HG03521 (cell line): ENCODE measurements at regions not wholly inside any gene's neighbourhood (a gene's known extent, or its start where the extent isn't known, plus 50 kb on each side); places are given as distances from the start of the nearest gene placed in this dataset.
"Not testable (repeated sequence)": the region's sequence is repeated elsewhere in the genome, so short reads cannot be mapped to it uniquely, and the experiment has no call there.

Experiments used
- ATAC-seq: cut with Tn5 transposase; IDR thresholded peaks from one replicate; pipeline ENCODE4 v1.9.1; 2021; ENCODE audit warnings: mild to moderate bottlenecking, moderate library complexity; ENCODE audit not compliant: unreplicated experiment

DNA sequence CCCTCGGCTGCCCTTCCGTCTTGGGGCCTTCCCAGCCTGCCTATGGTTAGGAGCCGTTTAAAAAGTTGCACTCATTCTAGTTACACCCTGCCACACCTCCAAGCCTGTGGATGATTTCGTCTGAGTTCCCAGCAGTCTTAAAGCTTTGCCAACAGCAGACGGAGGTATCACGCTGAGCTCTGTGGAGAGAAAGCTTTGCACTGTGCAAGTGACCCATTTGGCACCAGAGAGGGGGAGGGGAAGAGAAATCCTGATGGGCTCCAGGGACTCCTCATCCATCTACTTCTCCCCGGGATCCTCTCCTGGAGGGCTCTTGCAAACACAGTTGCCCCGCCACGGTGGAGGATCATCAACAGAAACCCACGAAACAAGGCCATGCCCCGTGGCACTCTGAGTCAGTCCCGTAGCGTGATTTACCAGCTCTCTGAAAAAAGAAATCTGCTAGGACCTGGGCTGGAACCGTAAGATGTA is 98.8 kb upstream of the CITED2 start:
- ATAC-seq, result no peak

DNA sequence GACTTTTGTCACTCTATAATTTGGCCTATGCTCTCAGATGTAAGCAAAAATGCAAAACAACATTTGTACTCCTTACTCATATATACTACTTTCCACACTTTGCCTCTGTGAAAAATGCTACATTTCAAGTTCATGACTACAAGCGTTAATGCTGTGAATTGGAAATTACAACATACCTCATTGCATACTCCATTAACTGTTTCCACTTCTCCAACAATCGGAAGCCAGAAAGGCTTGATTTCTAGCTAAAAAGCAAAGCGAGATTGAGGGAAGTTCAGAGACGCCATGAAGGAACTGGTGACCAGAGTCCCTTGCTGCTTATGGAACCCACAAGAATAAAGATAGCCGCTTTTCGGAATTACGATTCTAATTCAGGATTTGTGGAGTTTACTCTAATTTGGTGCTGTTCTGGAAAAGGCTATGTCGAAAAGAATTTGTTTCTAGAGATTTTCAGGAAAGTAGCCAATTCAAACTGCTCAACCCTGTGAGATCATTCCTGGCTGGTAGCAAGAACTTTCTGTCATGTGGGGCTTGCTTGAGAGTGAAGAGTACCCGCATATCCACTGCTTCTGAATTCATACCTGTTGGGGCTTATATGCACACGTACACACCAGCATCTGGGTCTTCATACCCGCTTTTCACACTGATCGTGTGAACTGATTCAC is 98.0 kb upstream of the CITED2 start:
- ATAC-seq, result no peak

DNA sequence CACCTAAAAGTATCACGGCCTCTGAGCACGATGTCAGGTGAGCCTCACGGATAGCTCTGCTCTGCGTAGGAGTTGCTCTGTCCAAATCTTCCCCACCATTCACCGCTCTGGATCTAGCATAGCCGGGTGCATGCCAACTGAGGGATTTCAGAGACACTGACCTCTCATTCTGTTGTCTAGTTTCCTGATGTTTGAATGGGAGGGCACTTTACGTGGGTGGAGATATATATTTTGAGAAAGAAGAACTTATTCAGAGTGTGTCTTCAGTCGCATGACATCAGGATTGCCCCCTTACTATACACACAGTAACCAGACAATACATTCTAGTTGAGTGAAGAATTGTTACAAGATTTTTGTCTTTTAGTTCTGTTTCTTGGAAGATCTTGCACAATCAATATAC is 96.5 kb upstream of the CITED2 start:
- no peak for ATAC-seq

DNA sequence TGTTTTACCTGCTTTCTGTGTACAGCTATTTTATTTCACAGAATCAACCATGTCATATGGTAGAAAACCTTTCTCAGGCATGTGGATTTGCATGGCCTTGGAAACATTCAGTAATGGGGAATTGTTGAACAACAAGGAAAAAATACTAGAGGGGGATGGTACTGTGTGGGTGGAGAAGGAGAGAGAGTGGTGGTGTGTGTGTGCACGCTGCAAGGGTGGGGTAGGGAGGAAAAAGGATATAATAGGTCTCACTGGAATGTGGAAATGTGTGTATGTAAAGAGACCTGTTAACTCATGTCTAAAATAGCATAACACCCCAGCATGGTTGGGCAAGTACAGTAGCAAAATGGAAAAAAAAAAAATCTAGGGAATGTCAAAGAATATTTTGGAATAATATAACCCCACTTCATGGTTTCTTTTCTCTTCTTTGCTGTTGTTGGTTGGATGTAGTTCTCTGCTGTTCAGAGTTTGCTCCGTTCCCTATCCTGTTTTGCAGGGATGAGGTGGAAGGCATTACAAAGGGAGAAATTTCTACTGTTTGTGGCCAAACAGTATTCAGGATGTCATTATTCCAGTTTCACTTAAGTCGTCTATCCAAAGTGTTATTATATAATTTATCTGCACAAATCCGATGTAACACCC is 93.9 kb upstream of the CITED2 start:
- no peak for ATAC-seq

DNA sequence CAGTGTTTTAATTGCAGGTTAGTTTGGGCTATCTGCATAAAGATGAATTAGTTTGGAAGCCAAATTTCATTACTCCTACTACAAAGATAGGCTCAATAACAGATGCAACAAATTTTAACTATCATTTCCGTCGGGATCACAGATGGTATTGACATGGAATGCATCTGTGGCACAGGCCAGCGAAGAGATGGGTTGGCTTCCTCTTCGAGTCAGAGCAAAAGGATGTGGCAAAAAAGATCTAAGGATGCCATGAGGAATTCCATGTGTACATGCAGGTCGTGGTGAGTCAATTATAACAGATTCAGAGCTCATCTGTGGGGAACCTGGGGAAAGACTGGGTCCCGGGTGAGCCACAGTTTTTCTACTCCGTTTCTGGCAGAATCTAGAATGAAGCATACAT is 83.0 kb upstream of the CITED2 start:
- ATAC-seq, result no peak

DNA sequence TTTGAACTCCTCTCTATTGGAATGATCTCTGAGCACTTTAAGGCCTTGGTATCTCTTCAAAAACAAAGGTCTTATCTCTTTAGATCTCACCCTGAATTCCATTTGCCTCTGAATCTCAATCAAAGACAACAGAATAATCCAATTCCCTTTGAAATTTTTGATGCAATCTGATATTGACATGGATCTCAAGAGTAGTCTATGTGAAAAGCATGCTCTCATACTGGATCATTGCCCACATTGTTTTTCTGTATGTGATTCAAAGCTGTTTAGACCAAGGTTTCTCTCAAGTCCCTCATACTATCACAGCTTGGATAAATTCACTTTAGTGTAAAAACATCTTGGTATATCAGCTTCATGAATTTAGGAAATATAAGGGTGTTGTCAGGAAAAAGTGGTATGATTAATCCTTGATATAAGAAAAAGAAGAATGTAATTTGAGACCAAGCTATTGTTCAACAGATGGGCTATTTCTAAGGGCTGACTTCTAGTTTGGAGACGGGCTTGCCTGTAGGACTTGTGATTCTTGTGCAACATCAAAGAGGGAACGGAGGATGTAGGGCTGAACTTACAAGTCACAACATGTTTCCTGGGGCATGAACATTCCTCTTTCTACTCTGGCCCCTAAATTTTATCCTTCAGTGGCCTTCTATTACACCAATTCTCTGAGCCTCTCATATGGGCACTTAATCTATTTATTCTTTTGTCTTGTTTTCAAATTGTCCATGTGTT is 77.9 kb upstream of the CITED2 start:
- no peak for ATAC-seq

DNA sequence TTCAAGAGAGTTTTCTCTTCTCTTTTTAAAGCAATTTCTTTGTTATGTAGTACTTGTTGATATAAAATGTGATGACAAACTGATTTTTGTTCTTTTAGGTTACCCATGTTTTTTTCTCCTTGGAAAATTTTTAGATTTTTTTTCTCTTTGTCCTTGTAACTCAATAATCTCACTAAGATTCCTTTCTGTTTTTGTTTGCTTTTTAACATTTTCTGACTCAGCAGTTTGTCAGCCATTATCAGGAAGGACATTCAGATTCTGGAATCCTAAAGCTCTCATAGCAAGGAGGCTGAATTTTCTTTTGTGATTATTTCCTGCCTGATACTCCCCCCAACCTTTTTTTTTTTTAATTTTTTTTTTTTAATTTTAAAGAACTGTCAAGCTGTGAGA is 75.2 kb upstream of the CITED2 start:
- no peak for ATAC-seq

DNA sequence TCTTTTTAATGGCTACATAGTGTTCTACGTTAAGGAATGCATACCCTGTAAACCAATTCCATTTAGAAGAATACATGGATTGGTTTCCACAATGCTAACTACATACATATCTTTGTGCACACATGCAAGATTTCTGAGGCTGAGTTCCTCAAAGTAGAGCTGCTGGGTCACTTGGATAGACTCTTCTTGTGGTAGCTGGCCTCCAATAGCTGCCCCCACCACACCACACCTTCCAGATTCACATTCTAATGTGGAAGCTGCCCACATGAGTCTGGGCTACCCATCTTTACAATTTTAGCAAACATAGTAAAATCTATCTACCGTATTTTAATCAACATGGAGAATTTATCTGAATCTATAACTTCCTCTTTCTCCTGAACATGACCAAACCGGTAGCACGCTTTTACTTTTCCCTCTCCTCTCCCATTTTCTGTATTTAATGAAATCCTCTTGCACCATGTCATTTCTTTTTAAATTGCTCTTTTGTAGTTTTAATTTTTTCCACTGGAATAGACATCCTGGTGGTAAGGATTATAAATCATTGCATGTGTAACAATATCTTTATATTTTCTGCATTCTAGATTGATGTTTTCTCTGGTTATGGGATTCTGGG is 74.7 kb upstream of the CITED2 start:
- no peak for ATAC-seq

DNA sequence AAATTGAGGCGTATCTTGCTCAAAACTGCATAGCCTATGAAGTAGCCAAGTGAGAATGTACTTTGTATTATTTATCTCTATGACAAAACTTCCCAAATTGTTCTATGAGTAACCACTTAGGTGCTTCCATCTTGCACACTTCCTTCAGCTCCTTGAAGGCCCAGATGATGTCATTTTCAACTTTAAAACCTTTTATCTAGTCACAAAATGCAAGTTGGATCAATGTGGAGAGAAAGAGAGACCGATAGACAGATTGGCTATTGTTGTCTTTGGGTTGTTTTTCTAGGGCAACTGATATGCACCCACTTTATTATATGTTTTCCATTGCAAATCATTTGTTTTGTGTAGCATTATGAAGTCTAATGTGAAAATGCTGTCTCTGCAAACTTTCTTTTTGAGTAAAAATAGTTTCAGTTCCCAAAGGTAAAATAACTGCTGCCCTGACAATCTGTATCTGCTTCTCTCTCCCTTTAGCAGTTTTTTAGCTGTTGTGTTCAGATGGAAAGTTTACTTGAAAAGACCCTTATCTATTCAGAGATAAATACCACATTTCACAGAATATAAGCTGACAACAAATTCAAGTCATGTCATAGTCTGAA is 73.7 kb upstream of the CITED2 start:
- ATAC-seq, result peak; percentile 64

DNA sequence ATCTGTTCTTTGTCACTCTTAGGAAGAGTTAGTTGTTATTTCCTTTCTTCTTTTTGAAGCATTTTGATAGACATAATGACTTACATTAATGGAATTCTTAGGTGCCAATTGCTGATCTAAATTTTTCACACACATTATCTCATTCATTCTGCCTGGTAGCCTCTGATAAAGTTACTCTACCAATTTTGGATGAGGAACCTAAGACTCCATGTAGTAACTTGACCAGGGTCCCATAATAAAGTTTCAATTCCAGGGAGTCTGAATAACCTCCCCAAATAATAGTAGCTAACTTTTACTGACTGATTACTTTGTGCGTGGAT is 73.2 kb upstream of the CITED2 start:
- no peak for ATAC-seq

DNA sequence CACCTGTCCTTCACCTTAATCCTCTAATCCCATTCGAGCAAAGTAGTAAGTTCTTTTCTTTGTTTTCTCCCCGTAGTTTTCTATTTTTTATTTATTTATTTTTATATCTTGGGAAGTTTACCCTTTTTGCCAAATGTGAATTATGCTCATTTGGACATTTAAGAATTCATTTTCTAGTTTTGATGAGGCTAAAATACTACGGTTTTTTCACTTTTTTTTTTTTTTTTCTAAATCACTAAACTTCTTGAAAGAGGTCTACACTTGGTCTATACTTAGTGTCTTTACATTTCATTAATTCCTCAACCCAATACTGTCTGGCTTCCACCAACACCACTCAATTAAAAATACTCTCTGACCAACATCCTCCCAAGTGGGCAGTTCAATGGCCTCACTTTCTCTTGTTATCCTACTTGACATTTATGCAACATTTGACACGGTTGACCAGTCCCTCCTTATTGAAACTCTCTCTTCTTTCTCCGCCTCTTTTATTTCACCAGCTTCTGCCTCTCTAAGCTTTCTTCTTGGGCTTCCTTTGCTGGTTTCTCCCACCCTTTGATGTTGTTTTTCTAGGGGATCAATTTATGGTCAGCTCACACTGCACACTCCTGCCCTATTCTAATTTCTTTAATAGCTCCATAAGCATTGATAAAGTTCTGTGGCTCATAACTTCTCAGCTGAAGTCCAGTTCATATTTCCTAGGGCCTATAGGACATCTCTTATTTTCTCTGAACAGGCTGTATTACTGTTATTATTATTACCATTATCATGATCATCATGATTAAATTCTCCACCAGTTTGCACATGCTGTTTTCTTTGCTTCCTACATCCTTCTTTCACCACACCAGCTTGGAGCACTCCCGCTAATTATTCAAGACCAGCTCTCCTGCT is 72.6 kb upstream of the CITED2 start:
- ATAC-seq, result no peak

DNA sequence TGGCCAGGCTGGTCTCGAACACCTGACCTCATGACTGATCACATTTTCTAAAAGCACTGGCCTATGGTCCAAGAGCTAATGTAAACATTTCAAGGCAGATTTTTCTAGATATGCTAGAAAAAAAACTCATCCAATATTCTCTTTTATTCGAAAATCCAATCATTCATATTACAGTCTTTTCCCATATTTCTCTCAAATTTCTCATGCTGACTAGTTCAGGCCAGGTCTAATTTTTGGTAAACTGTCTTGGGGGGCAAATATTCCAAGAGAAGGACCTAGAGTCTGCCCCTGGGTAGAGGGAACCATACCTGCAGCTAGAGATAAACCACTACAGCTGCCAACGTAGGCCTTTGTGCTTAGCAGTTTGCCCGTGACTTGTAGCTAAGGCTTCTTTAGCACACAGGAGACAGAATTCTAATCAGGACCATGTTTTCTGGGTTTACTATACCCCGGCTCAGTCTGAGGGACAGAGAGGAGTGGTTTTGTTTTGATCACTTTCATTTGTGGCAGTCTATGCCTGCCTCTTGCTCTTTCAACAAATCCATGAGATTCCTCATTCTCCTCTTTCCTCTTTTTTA is 71.8 kb upstream of the CITED2 start:
- no peak for ATAC-seq

DNA sequence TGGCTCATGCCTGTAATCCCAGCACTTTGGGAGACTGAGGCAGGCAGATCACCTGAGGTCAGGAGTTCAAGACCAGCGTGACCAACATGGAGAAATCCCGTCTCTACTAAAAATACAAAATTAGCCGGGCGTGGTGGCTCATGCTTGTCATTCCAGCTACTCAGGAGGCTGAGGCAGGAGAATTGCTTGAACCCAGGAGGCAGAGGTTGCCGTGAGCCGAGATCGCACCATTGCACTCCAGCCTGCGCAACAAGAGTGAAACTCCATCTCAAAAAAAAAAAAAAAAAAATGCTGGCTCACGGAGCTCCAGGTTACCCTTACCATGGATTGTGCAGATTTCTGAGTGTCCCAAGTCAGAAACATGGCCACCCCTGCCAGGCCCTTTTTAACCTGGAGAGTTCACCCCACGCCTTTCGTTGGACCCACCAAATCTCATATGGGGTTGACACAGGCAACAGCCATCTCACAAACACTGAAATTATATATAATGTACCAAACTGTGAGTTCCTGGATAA is 69.9 kb upstream of the CITED2 start:
- ATAC-seq, result not testable (repeated sequence)

DNA sequence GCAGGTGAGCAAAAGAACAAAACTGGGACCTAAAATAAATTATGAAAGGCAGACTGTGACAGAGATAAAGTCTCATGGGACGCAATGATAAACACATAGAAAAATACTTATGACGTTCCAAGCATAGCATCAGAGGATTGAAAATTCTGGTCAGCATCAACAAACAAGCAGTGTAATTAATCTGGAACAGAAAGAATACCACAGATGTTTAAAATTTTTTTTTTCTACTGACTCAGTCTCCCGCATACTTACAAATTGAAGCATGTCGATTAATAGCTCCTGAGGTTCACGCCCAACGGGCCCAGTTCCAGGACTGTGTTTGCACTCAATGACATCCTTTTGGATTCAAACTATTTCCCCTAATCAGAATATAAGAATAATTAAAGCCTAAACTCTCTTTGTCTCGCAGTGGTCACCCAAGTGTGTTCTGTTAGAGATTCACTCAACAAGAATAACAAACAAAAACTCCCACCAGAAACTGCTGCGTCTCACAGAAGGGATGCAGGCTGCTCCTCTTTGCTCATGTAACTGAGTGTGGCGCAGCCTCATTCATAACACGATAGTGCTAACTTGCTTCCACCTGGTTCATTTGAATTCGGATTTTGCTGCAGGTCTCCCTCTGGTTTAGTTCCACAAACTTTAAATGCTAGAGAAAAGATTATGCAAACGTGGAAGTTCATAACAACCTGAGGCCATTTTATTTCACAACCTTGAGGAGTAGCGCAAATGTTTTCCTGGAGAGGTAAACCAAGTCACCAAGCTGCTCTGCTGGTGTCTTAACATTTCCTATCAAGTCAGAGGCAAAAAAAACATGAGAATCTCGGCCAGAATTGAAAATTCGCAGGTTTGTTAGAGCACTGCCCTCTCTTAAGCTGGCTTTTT is 69.0 kb upstream of the CITED2 start:
- ATAC-seq, result no peak

DNA sequence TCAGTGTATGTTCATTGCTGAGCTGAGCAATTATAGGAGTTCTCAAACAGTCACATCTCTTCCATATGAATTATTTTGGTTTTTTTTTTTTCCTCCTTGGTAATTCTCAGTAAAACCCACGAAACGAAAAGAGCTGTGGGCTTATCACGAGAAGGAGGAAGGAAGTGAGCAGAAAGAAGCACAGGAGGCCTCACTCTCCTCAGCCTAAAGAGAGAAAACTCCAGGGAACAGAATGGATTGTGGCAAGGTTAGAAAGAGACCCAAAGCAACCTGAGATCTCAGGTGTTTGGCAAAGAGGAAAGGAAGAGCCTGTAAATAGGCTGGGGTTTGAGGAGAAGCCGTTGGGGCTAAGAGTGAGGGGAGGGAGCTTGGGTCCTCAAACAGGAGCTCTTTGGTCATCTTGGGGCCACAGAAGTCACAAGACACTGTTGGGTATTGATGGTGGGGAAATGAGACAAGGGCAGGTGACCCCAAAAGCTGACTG is 67.8 kb upstream of the CITED2 start:
- no peak for ATAC-seq

DNA sequence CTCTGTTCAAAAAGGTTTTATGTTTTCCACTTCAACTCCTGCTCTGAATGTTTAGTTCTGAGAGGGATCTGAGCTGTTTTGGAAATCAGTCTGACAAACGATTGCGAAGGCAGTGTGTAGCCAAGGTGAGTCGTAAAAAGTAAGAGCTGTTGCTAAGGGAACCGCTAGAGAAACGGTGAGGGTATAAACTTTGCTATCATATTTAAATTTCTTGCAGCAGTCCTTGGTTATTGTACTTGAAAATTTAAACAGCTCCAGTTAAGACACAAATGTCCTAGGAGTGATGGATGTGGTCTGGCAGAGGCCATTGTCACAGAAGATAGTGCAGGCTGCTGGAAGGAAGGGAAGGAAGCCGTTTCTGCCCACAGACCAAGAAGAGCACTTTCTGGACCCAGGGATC is 64.9 kb upstream of the CITED2 start:
- ATAC-seq, result no peak

DNA sequence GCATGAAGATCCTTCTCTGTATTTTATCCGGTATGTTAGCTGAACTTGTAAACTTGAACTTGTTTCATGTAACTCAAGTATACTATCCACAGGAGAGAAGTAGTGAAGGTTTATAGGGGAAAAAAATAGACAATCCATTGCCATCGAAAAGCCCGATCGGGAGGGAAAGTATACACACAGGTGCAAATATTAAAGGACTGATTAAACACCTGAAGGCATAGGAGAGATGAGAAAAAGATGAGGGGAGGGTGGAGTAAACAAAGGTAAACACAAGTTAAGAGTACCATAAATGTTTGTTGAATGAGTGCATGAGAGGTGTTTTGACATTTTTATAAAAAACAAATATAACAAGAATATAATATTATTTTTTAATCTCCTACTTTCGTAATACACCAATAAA is 64.3 kb upstream of the CITED2 start:
- no peak for ATAC-seq

DNA sequence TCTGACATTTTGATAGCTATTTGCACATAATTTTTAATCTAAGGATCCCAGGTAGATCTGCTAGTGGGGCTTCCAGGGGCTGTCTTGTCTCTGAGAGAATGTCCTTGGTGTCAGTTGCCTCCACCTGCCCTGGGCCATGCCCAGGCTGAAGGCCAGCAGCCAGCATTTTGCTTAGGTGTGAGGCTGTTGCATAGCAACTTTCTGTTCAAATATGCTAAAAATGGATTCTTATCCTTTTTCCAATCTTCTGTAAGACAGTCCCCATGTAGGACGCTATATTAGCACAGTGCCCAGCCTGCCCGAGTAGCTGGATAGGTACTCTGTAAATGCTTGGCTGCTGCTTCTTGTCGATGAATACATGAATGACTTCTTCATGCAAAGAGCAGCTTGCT is 62.5 kb upstream of the CITED2 start:
- no peak for ATAC-seq
